ENCODE measurements at regions not wholly inside any gene's neighbourhood (a gene's known extent, or its start where the extent isn't known, plus 50 kb on each side); places are given as distances from the start of the nearest gene placed in this dataset.

- H3K4me1 ChIP-seq, result no peaks in the 10 kb centered on the region
- H3K36me3 ChIP-seq, result no peaks in the 10 kb centered on the region
- H3K4me3 ChIP-seq, result no peak overlapping the region
- H3K27ac ChIP-seq (replicated peaks), result no peak overlapping the region
- DNase-seq, result no peak
- intact Hi-C loops (cut with micrococcal nuclease), result no loop called here
- H3K9me3 ChIP-seq (replicated peaks), result no peaks in the 10 kb centered on the region
- TF ChIP-seq CTCF (IDR thresholded peaks at IDR 0.05; ENCODE audit: borderline replicate concordance), result no peak
- no peaks in the 10 kb centered on the region for H3K27me3 ChIP-seq (ENCODE audit: low read depth)
These were observed 1044.1 kb downstream of the EFNB2 start for GRCh38 chr13:105491345-105491744.

GRCh38 chr13:105485081-105485480, 1050.4 kb downstream of the EFNB2 start:
- Histone ChIP-seq H3K27me3 (ENCODE audit: low read depth) (no peaks in the 10 kb centered on the region), H3K27ac (replicated peaks) (no peak overlapping the region), H3K9me3 (replicated peaks) (peaks cover 6% of the 10 kb centered on the region), H3K4me1 (no peaks in the 10 kb centered on the region), H3K36me3 (no peaks in the 10 kb centered on the region), H3K4me3 (no peak overlapping the region)
- DNase-seq, result no peak
- intact Hi-C loops (cut with micrococcal nuclease), result no loop called here
- TF ChIP-seq CTCF (IDR thresholded peaks at IDR 0.05; ENCODE audit: borderline replicate concordance), result no peak

GRCh38 chr13:105474983-105475610, 1060.4 kb downstream of the EFNB2 start:
- TF ChIP-seq CTCF (IDR thresholded peaks at IDR 0.05; ENCODE audit: borderline replicate concordance), result no peak
- intact Hi-C loops (cut with micrococcal nuclease), result no loop called here

GRCh38 chr13:105471673-105472072, 1063.8 kb downstream of the EFNB2 start:
- H3K27me3 ChIP-seq (ENCODE audit: low read depth), result no peaks in the 10 kb centered on the region
- no peak overlapping the region for H3K4me3 ChIP-seq
- no peaks in the 10 kb centered on the region for H3K36me3 ChIP-seq
- TF ChIP-seq CTCF (IDR thresholded peaks at IDR 0.05; ENCODE audit: borderline replicate concordance), result no peak
- intact Hi-C loops (cut with micrococcal nuclease), result no loop called here
- H3K9me3 ChIP-seq (replicated peaks), result no peaks in the 10 kb centered on the region
- DNase-seq, result no peak
- no peaks in the 10 kb centered on the region for H3K4me1 ChIP-seq
- H3K27ac ChIP-seq (replicated peaks), result no peak overlapping the region

More at GRCh38 chr13:105474983-105475610, 1060.4 kb downstream of the EFNB2 start:
- Histone ChIP-seq H3K27me3 (ENCODE audit: low read depth) (no peaks in the 10 kb centered on the region), H3K27ac (replicated peaks) (no peak overlapping the region), H3K4me1 (no peaks in the 10 kb centered on the region), H3K4me3 (no peak overlapping the region), H3K36me3 (no peaks in the 10 kb centered on the region), H3K9me3 (replicated peaks) (no peaks in the 10 kb centered on the region)
- no peak for DNase-seq

GRCh38 chr13:105466376-105466775, 1069.1 kb downstream of the EFNB2 start:
- no peaks in the 10 kb centered on the region for H3K36me3 ChIP-seq
- H3K27ac ChIP-seq (replicated peaks), result no peak overlapping the region
- no peak for TF ChIP-seq CTCF (IDR thresholded peaks at IDR 0.05; ENCODE audit: borderline replicate concordance)
- no peaks in the 10 kb centered on the region for H3K27me3 ChIP-seq (ENCODE audit: low read depth)
- H3K9me3 ChIP-seq (replicated peaks), result no peaks in the 10 kb centered on the region
- no peak for DNase-seq
- H3K4me3 ChIP-seq, result no peak overlapping the region
- intact Hi-C loops (cut with micrococcal nuclease), result no loop called here
- no peaks in the 10 kb centered on the region for H3K4me1 ChIP-seq
